H9 (cell line): ENCODE measurements at regions not wholly inside any gene's neighbourhood (a gene's known extent, or its start where the extent isn't known, plus 50 kb on each side); places are given as distances from the start of the nearest gene placed in this dataset.

ENCODE experiments used
- DNase-seq: peaks from one replicate; pipeline ENCODE4 v3.0.0-alpha.2; 2017
- H2AFZ ChIP-seq: one replicate; pipeline ENCODE4 v1.6.1; 2013; ENCODE audit warnings: mild to moderate bottlenecking, low read length, control low read depth, moderate library complexity
- H2AK5ac ChIP-seq: 2 replicates; pipeline ENCODE4 v1.6.1; 2013; ENCODE audit warnings: low read length, control low read depth, mixed read lengths; ENCODE audit not compliant: insufficient read length
- H2BK120ac ChIP-seq: one replicate; pipeline ENCODE4 v1.6.1; 2013; ENCODE audit warnings: low read depth, mild to moderate bottlenecking, low read length, control low read depth, inconsistent platforms; ENCODE audit not compliant: poor library complexity, severe bottlenecking
- H2BK12ac ChIP-seq: 2 replicates; pipeline ENCODE4 v1.6.1; 2013; ENCODE audit warnings: low read length, control low read depth, mixed read lengths, low read depth; ENCODE audit not compliant: insufficient read length
- H2BK15ac ChIP-seq: 2 replicates; pipeline ENCODE4 v1.6.1; 2013; ENCODE audit warnings: low read depth, low read length, control low read depth
- H2BK20ac ChIP-seq: one replicate; pipeline ENCODE4 v1.6.1; 2013; ENCODE audit warnings: low read depth, mild to moderate bottlenecking, low read length, control low read depth, inconsistent platforms; ENCODE audit not compliant: poor library complexity, severe bottlenecking
- H2BK5ac ChIP-seq: 2 replicates; pipeline ENCODE4 v1.6.1; 2013; ENCODE audit warnings: low read length, control low read depth, mixed read lengths; ENCODE audit not compliant: insufficient read length
- H3K14ac ChIP-seq: 2 replicates; pipeline ENCODE4 v1.6.1; 2013; ENCODE audit warnings: low read length, control low read depth; ENCODE audit not compliant: insufficient read depth
- H3K18ac ChIP-seq: 2 replicates; pipeline ENCODE4 v1.6.1; 2013; ENCODE audit warnings: low read depth, mild to moderate bottlenecking, mixed read lengths, low read length, control low read depth; ENCODE audit not compliant: insufficient read length
- H3K23ac ChIP-seq: 2 replicates; pipeline ENCODE4 v1.6.1; 2013; ENCODE audit warnings: low read length, control low read depth, mixed read lengths, low read depth; ENCODE audit not compliant: insufficient read length
- H3K23me2 ChIP-seq: 2 replicates; pipeline ENCODE4 v1.6.1; 2013; ENCODE audit warnings: low read depth, mild to moderate bottlenecking, mixed read lengths, low read length, control low read depth; ENCODE audit not compliant: insufficient read length, poor library complexity, severe bottlenecking
- H3K27ac ChIP-seq: 2 replicates; pipeline ENCODE4 v1.5.1; 2013; ENCODE audit warnings: low read length, control low read depth, mixed read lengths, low read depth; ENCODE audit not compliant: insufficient read length
- H3K27me3 ChIP-seq: 2 replicates; pipeline ENCODE4 v1.6.1; 2013; ENCODE audit warnings: low read length, control low read depth, inconsistent platforms; ENCODE audit not compliant: insufficient read depth
- H3K4ac ChIP-seq: 2 replicates; pipeline ENCODE4 v1.6.1; 2013; ENCODE audit warnings: low read depth, mild to moderate bottlenecking, control low read depth, inconsistent platforms, low read length, moderate library complexity
- H3K4me1 ChIP-seq: 2 replicates; pipeline ENCODE4 v1.6.1; 2013; ENCODE audit warnings: low read length, control low read depth, inconsistent platforms; ENCODE audit not compliant: insufficient read depth
- H3K4me2 ChIP-seq: 2 replicates; pipeline ENCODE4 v1.6.1; 2013; ENCODE audit warnings: low read length, control low read depth, mixed read lengths; ENCODE audit not compliant: insufficient read length, insufficient read depth
- H3K56ac ChIP-seq: 2 replicates; pipeline ENCODE4 v1.6.1; 2013; ENCODE audit warnings: low read depth, mild to moderate bottlenecking, mixed read lengths, low read length, control low read depth; ENCODE audit not compliant: insufficient read length
- H3K79me1 ChIP-seq: 2 replicates; pipeline ENCODE4 v1.6.1; 2013; ENCODE audit warnings: low read depth, mild to moderate bottlenecking, moderate library complexity, low read length, control low read depth, inconsistent platforms; ENCODE audit not compliant: insufficient read depth, poor library complexity, severe bottlenecking
- H3K79me2 ChIP-seq: 2 replicates; pipeline ENCODE4 v1.6.1; 2013; ENCODE audit warnings: low read length, control low read depth, inconsistent platforms; ENCODE audit not compliant: insufficient read depth
- H3K9ac ChIP-seq: 2 replicates; pipeline ENCODE4 v1.6.1; 2013; ENCODE audit warnings: low read length, control low read depth, mixed read lengths; ENCODE audit not compliant: insufficient read length; ENCODE audit errors: extremely low read depth
- H3K9me3 ChIP-seq: one replicate; pipeline ENCODE4 v1.6.1; 2013; ENCODE audit warnings: low read depth, low read length, inconsistent platforms; ENCODE audit not compliant: control insufficient read depth
- H3T11ph ChIP-seq: one replicate; pipeline ENCODE4 v1.6.1; 2013; ENCODE audit warnings: mild to moderate bottlenecking, low read length, control low read depth, inconsistent platforms
- H4K20me1 ChIP-seq: one replicate; pipeline ENCODE4 v1.6.1; 2013; ENCODE audit not compliant: control insufficient read depth, insufficient read length, insufficient read depth
- H4K5ac ChIP-seq: 2 replicates; pipeline ENCODE4 v1.6.1; 2013; ENCODE audit warnings: low read depth, mild to moderate bottlenecking, mixed read lengths, low read length, control low read depth; ENCODE audit not compliant: insufficient read length
- H4K8ac ChIP-seq: replicated peaks from 2 replicates; pipeline ENCODE4 v1.6.1; 2013; ENCODE audit warnings: low read length, control low read depth, mixed read lengths, low read depth; ENCODE audit not compliant: insufficient read length
- H4K91ac ChIP-seq: 2 replicates; pipeline ENCODE4 v1.6.1; 2013; ENCODE audit warnings: low read depth, mild to moderate bottlenecking, moderate library complexity, mixed read lengths, low read length, control low read depth; ENCODE audit not compliant: insufficient read length
- H3K27ac Mint-ChIP-seq, 3 experiments: 2 replicates in 2 of 3; 3 replicates in 1 of 3; pipeline ENCODE4 v1.8.0; 2020 to 2021; ENCODE audit warnings: mixed read lengths in 3 of 3, mild to moderate bottlenecking in 1 of 3, moderate library complexity in 1 of 3
- H3K27me3 Mint-ChIP-seq: 2 replicates; pipeline ENCODE4 v1.8.0; 2021; ENCODE audit warnings: low read depth, mild to moderate bottlenecking, moderate library complexity, mixed read lengths
- H3K36me3 Mint-ChIP-seq, 3 experiments: 2 replicates in 2 of 3; 3 replicates in 1 of 3; pipeline ENCODE4 v1.8.0; 2020 to 2021; ENCODE audit warnings: low read depth in 3 of 3, mixed read lengths in 3 of 3; ENCODE audit not compliant: insufficient read depth in 1 of 3
- H3K4me1 Mint-ChIP-seq, 2 experiments: 2 replicates each; pipeline ENCODE4 v1.8.0; 2020; ENCODE audit warnings: mixed read lengths in 2 of 2
- H3K4me3 Mint-ChIP-seq, 2 experiments: 2 replicates in 1 of 2; 3 replicates in 1 of 2; pipeline ENCODE4 v1.8.0; 2020 to 2021; ENCODE audit warnings: mild to moderate bottlenecking in 2 of 2, mixed read lengths in 2 of 2, moderate library complexity in 1 of 2
- H3K9me3 Mint-ChIP-seq, 2 experiments: 2 replicates in 1 of 2; 3 replicates in 1 of 2; pipeline ENCODE4 v1.8.0; 2020; ENCODE audit warnings: mild to moderate bottlenecking in 2 of 2, mixed read lengths in 2 of 2, moderate library complexity in 1 of 2
- CTCF ChIP-seq: fragments of 200-600 bp; sonication (generic); conservative IDR thresholded peaks from 3 replicates; pipeline ENCODE4 v1.8.0; 2021; ENCODE audit warnings: antibody characterized with exemption, mild to moderate bottlenecking
- WGBS: extraction: QIAGEN DNeasy Blood & Tissue Kit; methylation state at CpG from one replicate; pipeline ENCODE4 v1.1.7; 2013; ENCODE audit warnings: missing lambda C conversion rate, low lambda C conversion rate, mixed read lengths; ENCODE audit not compliant: insufficient read length; ENCODE audit errors: extremely low coverage; 5-methylcytosine and 5-hydroxymethylcytosine counted together

- Mint-ChIP-seq H3K4me3 (no peak overlapping the region), H3K36me3 (no peaks in the 10 kb centered on the region), H3K27ac (no peak overlapping the region), H3K27me3 (no peaks in the 10 kb centered on the region), H3K9me3 (no peaks in the 10 kb centered on the region), H3K4me1 (peaks cover 0 to 2% of the 10 kb centered on the region in 2 experiments; a peak in 1 of 4 replicates)
- no CpG with 5 or more reads among the region's 1 CpG for WGBS
- no peak overlapping the region for H2BK15ac ChIP-seq
- no peak overlapping the region for H3K23ac ChIP-seq
- H2BK20ac ChIP-seq = no peak overlapping the region
- H3K27me3 ChIP-seq = no peaks in the 10 kb centered on the region
- H3K18ac ChIP-seq = no peak overlapping the region
- H3K4ac ChIP-seq = no peak overlapping the region
- H2BK120ac ChIP-seq = no peak overlapping the region
- H3K9ac ChIP-seq = no peak overlapping the region
- H4K91ac ChIP-seq = no peak overlapping the region
- no peaks in the 10 kb centered on the region for H3K9me3 ChIP-seq
- H3K79me1 ChIP-seq = no peaks in the 10 kb centered on the region
- no peaks in the 10 kb centered on the region for H4K20me1 ChIP-seq
- no peaks in the 10 kb centered on the region for H3K79me2 ChIP-seq
- H4K5ac ChIP-seq = no peak overlapping the region
- H3K56ac ChIP-seq = no peak overlapping the region
- H2BK12ac ChIP-seq = no peak overlapping the region
- no peak for DNase-seq
- no peak overlapping the region for H3T11ph ChIP-seq
- no peaks in the 10 kb centered on the region for H3K23me2 ChIP-seq
- no peak overlapping the region for H2BK5ac ChIP-seq
- H4K8ac ChIP-seq = no peak overlapping the region
- no peak overlapping the region for H2AFZ ChIP-seq
- 0 out of 3 replicates have a peak, but pooled peaks have one; percentile 17 for TF ChIP-seq CTCF
- no peaks in the 10 kb centered on the region for H3K4me1 ChIP-seq
- H3K27ac ChIP-seq = no peak overlapping the region
- no peak overlapping the region for H3K4me2 ChIP-seq
- no peak overlapping the region for H2AK5ac ChIP-seq
- H3K14ac ChIP-seq = no peak overlapping the region
Observed at GRCh38 chr2:188784269-188784762, 189.9 kb upstream of the COL3A1 start.
